Activated naive CD4-positive, alpha-beta T cell treated with anti-CD3 and anti-CD28 coated beads, Interleukin-2, amount 50 U/mL, for 16 hours (primary cell): ENCODE measurements at regions not wholly inside any gene's neighbourhood (a gene's known extent, or its start where the extent isn't known, plus 50 kb on each side); places are given as distances from the start of the nearest gene placed in this dataset.
"Not testable (repeated sequence)": the region's sequence is repeated elsewhere in the genome, so short reads cannot be mapped to it uniquely, and the experiment has no call there.

Experiments
- DNase-seq: peaks from one replicate; pipeline ENCODE4 v3.0.0-alpha.2; 2020

GRCh38 chr21:18096413-18096812 lies 148.2 kb upstream of the CHODL start:
- DNase-seq = not testable (repeated sequence)

DNA sequence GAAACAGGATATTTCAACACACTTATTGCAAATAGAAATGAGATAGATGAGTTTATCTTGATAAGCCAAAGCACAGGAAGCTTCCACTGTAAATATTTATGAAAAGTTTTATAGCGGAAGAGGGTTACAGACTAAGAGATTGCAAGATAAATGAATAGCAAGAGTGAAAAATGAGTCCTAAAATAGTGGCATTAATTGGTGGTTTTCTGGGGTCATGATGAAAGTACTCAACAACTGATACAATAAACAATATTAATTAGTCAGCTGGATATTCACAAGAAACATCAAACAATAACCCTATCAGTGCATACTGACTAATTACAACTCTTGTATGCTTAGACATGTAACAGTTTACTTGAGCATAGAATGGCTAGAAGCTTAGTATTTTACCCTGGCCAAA lies 154.8 kb upstream of the CHODL start:
- no peak for DNase-seq

- DNase-seq = no peak
These were observed 174.2 kb upstream of the CHODL start for GRCh38 chr21:18070392-18070791.

DNA sequence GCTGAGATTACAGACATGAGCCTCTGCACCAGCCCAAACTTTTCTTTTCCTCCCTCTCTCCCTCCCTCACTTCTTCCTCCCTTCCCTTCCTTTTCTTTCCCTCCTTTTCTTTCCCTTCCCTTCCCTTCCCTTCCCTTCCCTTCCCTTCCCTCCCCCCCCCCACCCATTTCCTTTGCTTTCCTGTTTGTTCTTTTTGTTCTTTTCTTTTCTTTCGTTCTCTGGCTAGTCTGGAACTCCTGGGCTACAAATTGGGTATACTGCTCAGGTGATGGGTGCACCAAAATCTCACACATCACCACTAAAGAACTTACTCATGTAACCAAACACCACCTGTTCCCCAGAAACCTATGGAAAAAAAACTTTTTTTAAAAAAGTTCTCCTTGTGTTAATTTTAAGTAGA lies 174.8 kb upstream of the CHODL start:
- no peak for DNase-seq

GRCh38 chr21:18060402-18060801 lies 184.2 kb upstream of the CHODL start:
- DNase-seq = no peak

GRCh38 chr21:18058731-18059398 lies 185.8 kb upstream of the CHODL start:
- DNase-seq = no peak

- no peak for DNase-seq
These were observed 191.5 kb upstream of the CHODL start for GRCh38 chr21:18053151-18053550.

DNA sequence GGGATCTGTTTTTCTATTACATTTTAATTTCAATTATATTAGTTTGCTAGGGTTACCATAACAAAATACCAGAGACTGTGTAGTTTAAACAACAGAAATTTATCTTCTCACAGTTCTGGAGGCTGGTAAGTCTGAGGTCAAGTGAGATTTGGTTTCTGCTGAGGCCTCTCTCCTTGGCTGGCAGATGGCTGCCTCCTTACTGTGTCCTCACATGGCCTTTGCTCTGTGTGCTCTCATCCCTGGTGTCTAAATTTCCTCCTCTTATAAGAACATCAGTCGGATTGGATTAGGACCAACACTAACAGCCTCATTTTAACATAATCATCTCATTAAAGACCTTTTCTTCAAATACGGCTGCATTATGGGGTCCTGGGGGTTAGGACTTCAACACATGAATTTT lies 195.2 kb upstream of the CHODL start:
- no peak for DNase-seq

- DNase-seq = no peak
These were observed 203.6 kb upstream of the CHODL start for GRCh38 chr21:18041012-18041411.

DNA sequence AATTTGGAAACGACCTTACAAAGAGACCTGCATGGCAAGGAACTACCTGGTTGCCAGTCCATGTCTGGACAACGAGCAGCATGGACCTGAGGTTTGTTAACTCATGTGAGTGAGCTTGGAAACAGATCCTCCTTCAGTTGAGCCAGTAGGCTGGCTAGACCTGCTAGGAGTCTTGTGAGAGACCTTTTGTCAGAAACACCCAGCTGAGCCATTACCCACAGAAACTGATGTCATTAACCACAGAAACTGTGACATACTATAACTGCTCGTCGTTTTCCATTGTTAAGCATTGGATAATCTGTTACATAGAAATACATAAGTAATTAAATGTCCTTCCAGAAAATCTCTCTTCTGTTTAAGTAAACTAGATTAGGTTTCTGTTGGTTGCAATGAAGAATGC lies 211.1 kb upstream of the C21orf91 start:
- no peak for DNase-seq

- no peak for DNase-seq
These were observed 207.2 kb upstream of the C21orf91 start for GRCh38 chr21:18026359-18026758.

- DNase-seq = no peak
These were observed 204.6 kb upstream of the C21orf91 start for GRCh38 chr21:18023711-18024110.

DNA sequence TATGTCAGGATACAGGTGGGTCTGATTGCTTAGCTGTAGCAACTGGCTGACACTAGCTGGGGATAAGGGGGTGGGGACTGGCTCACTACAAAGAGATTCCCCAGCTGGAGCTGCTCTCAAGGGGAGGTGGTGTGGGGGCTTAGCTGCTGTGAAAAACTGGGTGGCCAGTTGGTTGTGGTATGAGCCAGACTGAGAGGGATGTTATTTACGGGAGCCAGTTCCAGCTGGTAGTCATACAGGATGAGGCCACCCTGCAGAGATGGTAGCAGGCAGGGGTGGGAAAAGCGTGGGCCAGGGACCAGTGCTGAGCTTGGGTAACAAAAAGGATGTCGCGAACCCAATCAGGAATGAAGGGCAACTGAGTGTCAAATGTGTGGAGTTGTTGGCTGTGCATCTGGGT lies 204.0 kb upstream of the C21orf91 start:
- DNase-seq = no peak

DNA sequence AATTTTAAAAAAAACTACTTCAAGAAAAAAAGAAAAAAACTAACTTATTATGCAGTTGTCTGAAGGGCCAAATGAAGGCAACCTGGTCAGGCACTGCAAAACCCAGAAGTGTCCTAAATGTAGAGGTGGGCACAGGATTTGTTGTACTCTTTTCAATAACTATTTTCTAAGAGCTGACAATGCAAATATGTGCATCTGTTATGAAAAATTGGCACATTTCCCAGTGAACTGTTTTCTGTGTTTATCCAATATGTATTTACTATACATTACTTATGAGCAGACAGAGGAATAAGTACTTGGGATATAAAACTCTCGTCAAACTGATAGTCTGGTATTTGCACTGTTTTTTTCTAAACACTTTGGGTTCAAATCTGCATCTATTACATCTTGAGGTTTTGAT lies 188.0 kb upstream of the C21orf91 start:
- DNase-seq = no peak

DNA sequence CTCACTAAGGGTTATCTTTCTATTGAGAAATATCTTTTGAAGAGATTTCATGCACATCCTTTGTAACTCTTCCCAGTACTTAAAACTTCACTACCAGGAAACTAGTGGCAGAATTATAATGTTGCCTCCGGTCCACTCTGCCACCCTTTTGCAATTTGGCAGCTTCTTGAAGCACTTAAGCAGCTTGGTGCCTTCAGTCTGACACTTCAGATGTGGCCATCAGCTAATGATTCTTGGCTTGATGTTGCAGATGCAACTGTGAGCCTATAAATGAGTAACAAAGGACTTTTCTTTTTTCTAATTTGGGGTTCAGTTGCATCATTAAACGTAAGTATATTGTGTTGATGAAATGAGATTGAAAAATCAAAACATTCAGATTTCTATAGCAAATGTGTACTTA lies 187.5 kb upstream of the C21orf91 start:
- no peak for DNase-seq

DNA sequence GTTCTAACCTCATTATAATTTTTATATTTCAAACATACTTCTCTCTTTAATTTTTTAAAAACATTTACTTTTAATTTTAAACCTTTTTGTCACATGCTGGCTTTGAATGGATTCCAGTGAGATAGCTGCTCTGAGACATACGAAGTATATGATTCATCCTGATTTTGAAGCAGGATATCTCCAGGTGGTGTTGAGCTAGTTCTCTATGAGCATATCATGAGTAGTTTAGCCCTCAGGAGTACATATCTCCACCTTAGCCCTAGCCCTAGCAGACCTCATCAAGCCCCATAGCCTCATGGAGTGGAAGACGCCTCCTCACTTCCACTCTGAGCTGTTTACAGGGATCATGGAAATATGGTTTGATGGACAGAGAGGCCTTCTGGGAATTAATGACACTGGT lies 183.2 kb upstream of the C21orf91 start:
- no peak for DNase-seq

DNA sequence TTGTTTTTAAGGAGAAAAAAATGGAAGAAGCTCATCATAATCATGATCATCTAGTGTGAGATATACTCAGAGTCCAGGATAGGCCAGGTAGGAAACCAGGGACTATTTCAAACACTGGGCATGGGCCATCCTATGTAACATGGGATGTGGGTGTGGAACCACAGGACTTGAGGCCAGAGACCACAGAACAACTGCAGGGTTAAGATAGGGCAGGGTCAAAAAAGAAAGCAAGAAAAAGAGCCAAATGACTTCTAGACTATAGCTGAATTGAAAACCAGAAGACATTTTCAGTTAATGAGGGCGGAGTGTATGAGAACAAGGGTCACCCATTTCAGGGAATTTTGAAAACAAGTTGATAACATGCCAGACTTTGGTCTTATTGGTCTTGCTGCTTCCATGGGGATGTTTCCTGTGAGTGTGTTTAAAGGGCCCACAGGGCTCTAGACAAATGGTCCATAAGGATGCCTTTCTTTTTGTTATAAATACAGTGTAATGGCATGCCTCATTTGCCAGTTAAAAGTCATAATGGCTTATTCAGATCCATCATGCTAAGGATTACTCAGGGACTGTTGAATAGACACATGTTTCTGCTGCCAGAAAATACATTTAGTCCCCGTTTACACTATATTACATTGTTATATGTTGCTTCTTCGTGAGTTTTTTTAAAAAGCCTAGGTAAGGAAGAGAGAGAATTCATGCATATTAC lies 182.0 kb upstream of the C21orf91 start:
- no peak for DNase-seq

- DNase-seq = not testable (repeated sequence)
These were observed 179.4 kb upstream of the C21orf91 start for GRCh38 chr21:17998599-17998998.

DNA sequence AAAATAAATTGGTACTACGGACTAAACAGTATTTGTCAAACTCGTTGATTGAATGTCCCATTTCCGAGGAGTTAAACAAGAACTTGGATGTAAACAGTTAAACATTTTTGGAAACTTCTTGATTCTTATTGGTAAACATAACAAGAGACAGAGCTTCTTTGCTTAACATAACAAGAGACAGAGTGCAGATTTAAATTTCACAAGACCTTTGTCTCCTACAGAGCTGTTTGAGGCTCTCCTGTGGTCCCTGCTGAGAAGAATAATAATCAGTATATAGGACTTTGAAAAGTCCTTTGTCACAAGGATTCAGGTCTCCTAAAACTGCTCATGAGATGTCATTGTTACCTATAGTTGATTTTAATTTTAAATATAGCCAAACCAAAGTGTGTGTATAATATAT lies 170.6 kb upstream of the C21orf91 start:
- no peak for DNase-seq

DNA sequence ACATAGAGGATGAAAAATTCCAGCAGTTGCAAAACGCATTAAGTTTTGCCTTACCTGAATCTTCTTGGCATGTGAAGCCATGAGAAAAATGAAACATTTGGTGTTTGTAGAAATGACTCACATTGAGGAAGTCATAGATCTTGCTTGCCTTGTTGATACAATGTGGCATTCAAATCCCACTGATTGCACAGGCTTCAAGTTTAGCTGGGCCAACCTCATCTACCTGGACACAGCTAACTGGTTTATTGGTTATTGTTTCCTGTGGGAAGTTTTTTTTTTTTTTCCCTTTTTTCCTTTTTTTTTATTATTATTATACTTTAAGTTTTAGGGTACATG lies 168.9 kb upstream of the C21orf91 start:
- DNase-seq = no peak

DNA sequence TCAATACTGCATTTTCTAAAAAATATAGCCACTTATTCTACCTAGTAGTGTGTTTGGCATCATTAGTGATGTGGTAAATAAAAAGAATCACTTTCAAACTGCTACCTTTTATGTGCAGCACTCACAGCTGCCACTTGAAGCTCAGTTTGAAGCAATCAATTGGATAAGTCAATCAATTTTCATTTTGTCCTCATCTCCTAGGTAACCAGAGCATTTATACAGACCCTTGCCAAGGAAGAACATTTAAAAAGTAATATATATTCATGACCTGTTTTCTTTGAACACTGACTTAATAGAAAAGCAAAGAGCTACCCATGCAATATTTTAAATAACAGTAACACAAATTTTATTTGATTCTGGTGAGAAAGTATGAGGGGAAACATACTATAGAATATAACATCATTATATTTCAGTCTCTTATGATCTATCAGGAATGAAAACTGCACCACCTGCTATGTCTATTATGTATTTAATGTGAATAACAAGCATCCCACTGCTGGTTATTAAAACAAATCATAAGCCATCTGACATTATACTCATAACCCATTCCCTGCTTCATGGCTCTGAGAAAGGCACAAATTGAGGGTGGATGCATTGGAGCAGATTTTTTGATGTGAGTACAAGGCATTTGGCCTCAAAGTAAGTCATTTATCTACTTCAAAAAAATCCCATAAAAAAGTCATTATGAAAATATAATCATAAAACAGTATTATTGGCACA lies 168.4 kb upstream of the C21orf91 start:
- DNase-seq = no peak

DNA sequence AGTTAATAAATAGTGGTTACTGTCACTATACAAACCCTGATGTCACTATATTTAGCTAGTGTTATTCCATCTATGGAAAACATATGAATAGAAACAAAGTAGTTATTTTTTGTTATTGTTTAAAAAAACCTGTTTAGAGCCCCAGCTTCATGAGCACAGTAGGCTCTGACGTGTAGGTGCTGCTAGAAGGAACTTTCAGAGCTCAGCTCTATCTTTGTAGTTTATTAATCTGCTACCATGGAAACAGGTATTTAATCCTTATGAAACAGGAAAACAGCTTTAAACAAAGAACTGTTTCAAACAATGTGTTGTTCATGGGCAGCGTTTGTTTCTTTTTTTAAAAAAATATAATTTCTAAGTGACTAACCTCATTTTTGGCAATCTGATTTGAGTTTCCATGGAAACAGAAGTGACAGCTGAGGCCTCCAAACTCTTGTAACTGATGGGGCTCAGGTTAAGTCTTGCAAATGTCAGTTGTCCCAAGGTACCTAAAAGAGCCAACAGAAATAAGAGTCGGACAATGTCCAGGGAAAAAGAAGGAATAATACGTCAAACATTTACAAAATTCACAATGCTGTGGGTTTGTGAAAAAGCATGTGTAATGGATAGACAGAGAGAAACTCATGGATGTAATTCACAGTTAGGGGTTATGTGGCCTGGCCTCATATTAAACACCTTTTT lies 162.0 kb upstream of the C21orf91 start:
- no peak for DNase-seq

- DNase-seq = no peak
These were observed 160.6 kb upstream of the C21orf91 start for GRCh38 chr21:17979763-17980162.

GRCh38 chr21:17978895-17979294 lies 159.7 kb upstream of the C21orf91 start:
- no peak for DNase-seq
